ENCODE measurements at regions not wholly inside any gene's neighbourhood (a gene's known extent, or its start where the extent isn't known, plus 50 kb on each side); places are given as distances from the start of the nearest gene placed in this dataset.

GRCh38 chr3:28727307-28727706 is 378.7 kb upstream of the AZI2 start:
- TF ChIP-seq CTCF (conservative IDR thresholded peaks at IDR 0.05; ENCODE audit: low read depth, low read length) (no peak), EZH2phosphoT487 (IDR thresholded peaks at IDR 0.05; ENCODE audit: borderline replicate concordance, low read length) (no peak)
